ENCODE measurements at regions not wholly inside any gene's neighbourhood (a gene's known extent, or its start where the extent isn't known, plus 50 kb on each side); places are given as distances from the start of the nearest gene placed in this dataset.

DNA sequence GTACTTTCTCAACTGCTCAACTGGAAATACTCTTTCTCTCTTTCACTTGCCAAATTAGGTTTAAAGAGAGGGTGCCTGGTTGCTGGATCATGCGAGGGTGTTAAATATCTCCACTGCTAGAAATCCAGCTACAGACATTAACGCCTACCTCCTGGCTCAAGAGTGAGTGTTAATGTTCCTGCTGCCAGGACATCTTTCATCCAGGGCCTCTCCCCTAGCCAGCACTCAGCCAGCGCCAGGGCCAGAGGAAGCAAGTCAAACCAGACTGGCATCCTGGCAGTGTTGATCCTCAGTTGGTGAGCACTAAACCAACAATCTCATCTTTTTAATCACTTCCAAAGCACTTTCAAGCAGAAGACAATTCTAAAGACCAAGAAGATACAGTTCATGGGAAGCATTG, 92.9 kb upstream of the BARHL2 start:
- Mint-ChIP-seq H3K4me3 (no peak overlapping the region), H3K27ac (no peak overlapping the region), H3K9me3 (peaks cover 7% of the 10 kb centered on the region), H3K27me3 (peaks cover 32% of the 10 kb centered on the region), H3K4me1 (no peaks in the 10 kb centered on the region), H3K36me3 (no peaks in the 10 kb centered on the region)
- no peak for ATAC-seq

DNA sequence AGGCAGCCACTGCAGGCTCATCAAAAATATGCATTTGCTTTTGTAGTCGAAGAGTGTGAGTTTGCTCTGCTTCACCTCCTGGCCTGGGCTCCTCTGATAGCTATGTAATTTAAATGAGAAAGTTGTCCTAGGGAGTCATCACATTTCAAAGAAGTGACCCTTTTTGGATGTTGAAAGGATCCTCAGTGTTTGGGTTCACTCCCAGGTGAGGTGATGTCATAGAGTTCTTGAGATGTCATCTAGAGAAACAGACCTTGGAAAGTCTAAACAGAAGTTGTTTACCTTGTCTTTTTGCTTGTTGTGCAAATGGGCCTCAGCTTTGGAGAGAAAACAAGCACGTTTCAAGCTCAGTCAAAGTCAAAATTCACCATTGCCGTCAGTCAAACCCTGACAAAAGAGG, 92.0 kb upstream of the BARHL2 start:
- Mint-ChIP-seq H3K4me3 (no peak overlapping the region), H3K36me3 (no peaks in the 10 kb centered on the region), H3K9me3 (peaks cover 7% of the 10 kb centered on the region), H3K4me1 (no peaks in the 10 kb centered on the region), H3K27ac (no peak overlapping the region), H3K27me3 (peaks cover 33% of the 10 kb centered on the region)
- no peak for ATAC-seq

DNA sequence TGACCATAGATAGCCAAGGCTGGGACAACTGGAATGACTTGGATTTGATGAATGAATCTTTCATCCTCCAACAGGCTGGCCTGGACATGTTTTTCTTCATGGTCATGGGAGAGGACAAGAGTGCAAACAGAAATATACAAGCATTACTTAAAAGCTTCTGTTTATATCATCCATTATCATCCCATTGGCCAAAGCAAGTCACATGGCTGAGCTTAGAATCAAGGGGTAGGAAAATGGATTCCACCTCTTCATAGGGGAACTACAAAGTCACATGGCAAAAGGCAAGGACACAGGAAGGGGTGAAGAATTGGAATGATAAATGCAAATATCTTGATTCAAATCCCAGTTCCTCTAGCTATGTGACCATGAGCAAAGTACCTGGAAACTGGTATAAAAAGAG, 90.2 kb upstream of the BARHL2 start:
- Mint-ChIP-seq H3K9me3 (peaks cover 12% of the 10 kb centered on the region), H3K4me3 (no peak overlapping the region), H3K36me3 (no peaks in the 10 kb centered on the region), H3K27me3 (peaks cover 31% of the 10 kb centered on the region), H3K4me1 (no peaks in the 10 kb centered on the region), H3K27ac (no peak overlapping the region)
- no peak for ATAC-seq

DNA sequence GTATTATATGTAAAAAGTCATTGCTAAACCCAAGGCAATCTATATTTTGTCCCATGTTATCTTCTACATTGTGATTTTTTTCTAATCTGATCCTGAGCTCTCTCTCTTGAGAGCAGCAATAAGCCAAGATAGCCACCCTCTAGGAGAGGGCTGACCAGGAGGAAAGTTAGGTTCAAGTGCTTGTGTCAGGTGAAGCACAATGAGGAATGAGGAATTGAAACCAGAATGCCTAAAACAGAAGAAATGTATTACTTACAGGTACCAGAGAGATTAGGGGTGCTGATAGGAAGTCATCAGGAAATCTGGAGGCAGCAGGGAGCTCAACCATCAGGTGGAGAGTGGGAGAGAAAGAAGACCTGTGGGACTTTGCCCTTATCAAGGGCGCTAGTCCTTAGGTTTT, 85.5 kb upstream of the BARHL2 start:
- Mint-ChIP-seq H3K9me3 (peaks cover 12% of the 10 kb centered on the region), H3K4me3 (no peak overlapping the region), H3K27ac (no peak overlapping the region), H3K27me3 (peaks cover 24% of the 10 kb centered on the region), H3K36me3 (no peaks in the 10 kb centered on the region), H3K4me1 (no peaks in the 10 kb centered on the region)
- no peak for ATAC-seq

DNA sequence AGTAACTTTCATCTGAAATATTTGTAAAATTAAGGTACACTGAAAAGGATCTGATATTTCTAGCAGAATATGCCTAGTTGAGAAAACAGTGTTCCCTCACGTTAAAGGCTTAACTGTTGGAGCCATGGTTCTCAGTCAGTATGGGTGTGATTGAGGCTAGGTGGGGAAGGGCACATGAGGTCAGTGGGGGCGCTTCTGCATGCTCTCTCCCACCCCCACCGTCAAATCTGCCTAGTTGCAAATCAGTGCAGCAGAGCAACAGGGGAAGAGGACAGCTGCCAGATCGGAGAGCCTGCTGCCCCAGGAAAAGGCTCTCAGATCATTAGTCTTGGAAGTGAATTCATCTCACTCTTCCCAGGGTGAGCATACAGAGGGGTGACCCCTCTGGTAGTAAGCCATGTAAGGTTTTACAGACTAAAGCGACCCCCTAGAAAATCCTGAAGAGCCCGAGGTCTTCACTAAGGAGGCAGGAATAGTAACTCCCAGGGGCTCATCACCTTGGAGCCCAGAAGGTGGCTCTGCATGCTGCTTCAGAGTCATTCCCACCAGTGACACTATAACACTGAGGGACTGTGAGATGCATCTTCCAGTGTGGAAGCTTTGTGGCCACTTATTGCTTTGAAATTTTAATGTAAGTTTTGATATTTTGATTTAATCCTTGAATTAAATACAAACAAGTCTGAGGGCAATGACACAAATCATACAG, 83.1 kb upstream of the BARHL2 start:
- no peaks in the 10 kb centered on the region for H3K4me1 Mint-ChIP-seq
- no peaks in the 10 kb centered on the region for H3K36me3 Mint-ChIP-seq
- no peak for ATAC-seq
- peaks cover 22% of the 10 kb centered on the region for H3K27me3 Mint-ChIP-seq
- H3K4me3 Mint-ChIP-seq, result no peak overlapping the region
- H3K27ac Mint-ChIP-seq, result no peak overlapping the region
- H3K9me3 Mint-ChIP-seq, result peaks cover 5% of the 10 kb centered on the region

DNA sequence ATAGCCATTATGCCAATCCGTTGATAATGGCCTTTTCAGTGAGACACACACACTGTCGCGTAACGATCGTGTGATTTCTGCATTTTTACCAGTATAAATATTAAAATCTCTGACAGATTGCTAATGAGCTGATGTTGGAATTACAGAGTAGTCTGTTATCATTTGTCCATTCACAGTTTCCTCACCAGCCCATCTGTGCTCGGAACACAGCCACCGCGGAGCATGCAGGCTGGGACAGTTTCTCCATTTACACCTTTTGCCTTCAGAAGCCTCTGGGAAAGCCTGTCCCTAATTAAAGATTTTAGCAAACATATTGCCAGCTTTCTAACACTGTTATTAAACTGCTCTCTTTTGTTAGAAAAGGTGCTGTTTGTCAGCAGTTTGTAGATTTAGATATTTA, 82.2 kb upstream of the BARHL2 start:
- no peak overlapping the region for H3K27ac Mint-ChIP-seq
- no peak overlapping the region for H3K4me3 Mint-ChIP-seq
- H3K9me3 Mint-ChIP-seq, result peaks cover 5% of the 10 kb centered on the region
- H3K4me1 Mint-ChIP-seq, result no peaks in the 10 kb centered on the region
- ATAC-seq, result no peak
- H3K27me3 Mint-ChIP-seq, result peaks cover 20% of the 10 kb centered on the region
- no peaks in the 10 kb centered on the region for H3K36me3 Mint-ChIP-seq

DNA sequence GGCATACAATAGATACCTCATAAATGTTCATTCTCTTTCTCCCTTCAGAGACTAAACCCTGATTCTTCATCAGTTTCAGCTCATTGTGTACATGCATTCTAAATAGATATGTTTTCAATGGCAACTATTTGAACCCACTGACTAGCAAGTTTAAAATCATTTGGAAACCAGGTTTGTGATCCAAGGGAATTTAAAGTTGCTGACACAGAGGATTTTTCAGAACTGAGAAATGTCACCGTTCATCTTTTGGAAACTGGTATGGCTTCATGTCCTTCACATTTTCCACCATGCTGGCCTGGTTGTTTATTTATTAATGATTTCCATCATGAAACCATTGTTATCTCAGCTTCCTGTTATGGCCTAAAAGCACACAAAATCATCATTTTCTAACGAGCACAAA, 81.8 kb upstream of the BARHL2 start:
- no peak for ATAC-seq
- Mint-ChIP-seq H3K4me1 (no peaks in the 10 kb centered on the region), H3K36me3 (no peaks in the 10 kb centered on the region), H3K27me3 (peaks cover 20% of the 10 kb centered on the region), H3K4me3 (no peak overlapping the region), H3K9me3 (peaks cover 5% of the 10 kb centered on the region), H3K27ac (no peak overlapping the region)

DNA sequence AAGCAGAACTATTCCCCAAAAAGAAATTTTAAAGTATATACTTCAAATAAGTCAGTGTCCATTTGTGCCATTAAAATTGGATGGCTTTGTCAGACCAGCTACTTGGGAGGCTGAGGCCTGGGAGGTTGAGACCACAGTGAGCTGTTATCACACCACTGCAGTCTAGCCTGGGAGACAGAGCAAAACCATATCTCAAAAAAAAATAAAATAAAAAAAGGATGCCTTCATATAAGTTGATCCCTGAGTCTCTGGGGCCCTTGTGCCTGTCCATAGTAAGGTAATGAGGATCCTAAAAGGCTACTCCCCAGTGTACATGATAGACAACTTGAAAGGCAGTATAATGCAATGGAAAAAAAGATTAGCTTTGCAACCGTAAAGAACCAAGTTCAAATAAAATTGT, 81.2 kb upstream of the BARHL2 start:
- Mint-ChIP-seq H3K27ac (no peak overlapping the region), H3K36me3 (no peaks in the 10 kb centered on the region), H3K27me3 (peaks cover 20% of the 10 kb centered on the region), H3K4me1 (no peaks in the 10 kb centered on the region), H3K4me3 (no peak overlapping the region), H3K9me3 (peaks cover 5% of the 10 kb centered on the region)
- ATAC-seq, result no peak

DNA sequence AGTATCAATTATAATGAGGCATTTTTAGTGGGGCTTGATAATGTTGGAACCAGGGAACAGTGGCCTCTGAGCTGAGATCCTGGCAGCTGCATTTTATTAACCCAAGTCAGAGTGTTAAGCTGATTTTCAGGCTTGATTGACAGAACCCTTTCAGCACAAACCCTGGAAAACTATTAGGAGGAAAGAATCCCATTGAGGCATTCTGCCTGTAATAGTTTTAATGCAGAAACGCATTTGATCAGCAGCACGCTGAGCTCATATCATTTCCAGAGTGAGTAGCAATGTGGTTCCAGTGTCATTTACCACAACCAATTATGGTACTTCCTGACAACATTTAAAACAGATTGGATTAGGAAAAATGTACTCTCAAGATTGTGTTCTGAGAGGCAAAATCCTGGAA, 78.3 kb upstream of the BARHL2 start:
- Mint-ChIP-seq H3K9me3 (peaks cover 2% of the 10 kb centered on the region), H3K36me3 (no peaks in the 10 kb centered on the region), H3K27me3 (peaks cover 29% of the 10 kb centered on the region), H3K27ac (no peak overlapping the region), H3K4me1 (no peaks in the 10 kb centered on the region), H3K4me3 (no peak overlapping the region)
- no peak for ATAC-seq

DNA sequence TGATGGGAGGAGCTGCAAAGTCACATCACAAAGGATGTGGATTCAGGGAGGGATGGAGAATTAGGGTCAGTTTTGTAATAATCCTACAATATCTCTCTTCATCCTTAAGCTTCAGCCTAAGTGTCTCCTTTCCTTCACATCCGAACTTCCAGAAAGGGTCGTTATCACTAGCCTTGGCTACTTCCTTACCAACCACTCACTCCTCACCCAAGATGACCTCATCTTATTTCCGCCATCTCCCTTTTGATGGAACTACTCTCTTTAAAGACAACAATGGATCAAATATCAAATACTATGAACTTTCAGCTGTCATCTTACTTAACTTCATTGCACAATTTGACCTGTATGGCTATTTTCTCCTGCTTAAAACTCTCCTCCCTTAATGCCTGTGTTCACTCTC, 69.6 kb upstream of the BARHL2 start:
- no peak for ATAC-seq
- Mint-ChIP-seq H3K27me3 (peaks cover 3% of the 10 kb centered on the region), H3K27ac (no peak overlapping the region), H3K4me3 (no peak overlapping the region), H3K4me1 (no peaks in the 10 kb centered on the region), H3K9me3 (peaks cover 6% of the 10 kb centered on the region), H3K36me3 (no peaks in the 10 kb centered on the region)

DNA sequence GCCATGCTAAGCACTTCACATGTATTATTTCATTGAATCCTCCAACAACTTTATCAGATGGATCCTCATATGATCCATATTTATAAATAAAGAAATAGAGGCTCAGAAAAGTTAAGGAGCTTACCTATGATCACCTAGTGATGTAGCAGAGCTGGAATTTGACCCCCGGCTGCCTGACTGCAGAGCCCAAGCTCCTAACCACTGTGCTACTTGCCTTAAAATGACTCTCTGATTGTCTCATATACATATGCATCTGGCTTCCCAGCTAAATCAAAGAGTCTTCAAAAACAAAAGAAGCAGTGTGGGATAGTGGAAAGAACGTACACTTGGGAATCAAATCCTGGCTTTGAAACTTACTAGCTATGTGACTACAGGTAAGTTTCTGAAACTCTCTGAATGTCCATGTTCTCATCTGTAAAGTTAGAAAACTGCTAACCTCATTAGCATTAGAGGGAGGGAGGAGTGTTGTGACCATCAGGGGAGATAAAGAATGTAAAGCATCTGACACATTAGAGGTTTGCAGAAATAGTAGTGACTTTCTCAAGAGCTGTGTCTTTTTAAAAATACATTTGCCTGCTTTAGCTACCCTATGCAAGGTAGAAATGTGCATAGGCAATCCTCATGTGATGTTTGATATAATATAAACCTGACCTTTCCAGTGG, 67.2 kb upstream of the BARHL2 start:
- ATAC-seq, result no peak
- H3K4me3 Mint-ChIP-seq, result no peak overlapping the region
- H3K4me1 Mint-ChIP-seq, result no peaks in the 10 kb centered on the region
- no peaks in the 10 kb centered on the region for H3K36me3 Mint-ChIP-seq
- no peaks in the 10 kb centered on the region for H3K9me3 Mint-ChIP-seq
- H3K27me3 Mint-ChIP-seq, result peaks cover 9% of the 10 kb centered on the region
- H3K27ac Mint-ChIP-seq, result no peak overlapping the region

DNA sequence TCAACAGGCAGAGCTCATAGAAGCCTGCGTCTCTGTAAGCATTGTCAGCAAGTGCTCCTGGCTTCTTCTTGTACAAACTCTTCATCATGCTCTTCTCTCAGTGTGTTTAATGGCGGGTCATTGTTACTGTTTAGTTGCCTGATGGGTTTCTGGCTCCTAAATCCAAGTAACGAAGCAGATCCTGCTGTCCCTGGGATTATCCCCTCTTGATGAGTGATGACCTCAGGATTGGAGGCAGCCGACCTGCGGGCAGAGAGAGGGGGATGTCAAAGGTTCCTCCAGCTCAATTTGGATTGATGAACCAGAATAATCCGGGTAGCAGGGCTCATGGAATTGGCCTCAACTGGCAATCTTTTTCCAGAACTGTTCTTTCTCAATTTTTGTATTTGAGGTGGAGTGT, 66.1 kb upstream of the BARHL2 start:
- H3K36me3 Mint-ChIP-seq, result no peaks in the 10 kb centered on the region
- peaks cover 9% of the 10 kb centered on the region for H3K27me3 Mint-ChIP-seq
- H3K9me3 Mint-ChIP-seq, result no peaks in the 10 kb centered on the region
- H3K4me1 Mint-ChIP-seq, result no peaks in the 10 kb centered on the region
- H3K4me3 Mint-ChIP-seq, result no peak overlapping the region
- H3K27ac Mint-ChIP-seq, result no peak overlapping the region
- no peak for ATAC-seq

DNA sequence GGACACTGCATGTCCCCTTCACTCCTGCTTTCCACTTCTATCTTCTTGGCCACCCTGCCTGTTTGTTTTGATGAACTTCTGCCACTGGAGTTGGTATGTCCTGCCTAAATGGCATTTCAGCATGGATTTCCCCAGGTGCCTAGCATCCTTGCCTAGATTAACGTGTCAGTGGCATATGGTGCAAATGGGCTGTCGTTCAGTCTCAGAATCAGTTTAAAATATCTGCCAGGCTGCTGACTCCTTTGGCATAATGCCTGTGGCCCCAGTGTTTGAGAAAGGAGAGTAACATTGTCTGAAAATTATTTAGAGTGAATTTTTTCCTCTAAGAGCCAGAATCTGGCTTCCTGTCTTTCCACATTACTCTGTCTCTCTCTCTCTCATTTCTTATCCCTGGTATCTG, 64.9 kb upstream of the BARHL2 start:
- Mint-ChIP-seq H3K27me3 (peaks cover 9% of the 10 kb centered on the region), H3K4me1 (no peaks in the 10 kb centered on the region), H3K9me3 (no peaks in the 10 kb centered on the region), H3K4me3 (no peak overlapping the region), H3K27ac (no peak overlapping the region), H3K36me3 (no peaks in the 10 kb centered on the region)
- ATAC-seq, result no peak

DNA sequence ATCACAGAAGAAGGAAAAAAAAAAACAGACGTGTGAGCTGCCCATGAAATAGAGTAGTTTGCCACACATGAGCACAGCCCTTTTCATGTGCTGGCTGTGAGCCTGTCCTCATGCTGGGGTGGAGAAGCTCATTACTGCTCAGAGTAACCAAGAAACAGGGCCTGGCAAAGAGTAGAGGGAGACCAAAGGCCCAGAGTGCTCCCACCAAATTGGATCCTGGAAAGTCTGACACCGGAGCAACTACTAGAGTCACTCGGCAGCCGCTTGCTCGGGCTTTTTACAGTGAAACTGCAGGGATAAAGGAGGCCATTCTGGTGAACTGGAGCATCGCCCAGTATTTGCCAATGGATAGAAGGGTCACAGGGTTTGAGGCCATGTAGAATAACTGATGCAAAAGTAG, 64.4 kb upstream of the BARHL2 start:
- Mint-ChIP-seq H3K36me3 (no peaks in the 10 kb centered on the region), H3K27ac (no peak overlapping the region), H3K4me1 (no peaks in the 10 kb centered on the region), H3K9me3 (no peaks in the 10 kb centered on the region), H3K4me3 (no peak overlapping the region), H3K27me3 (peaks cover 9% of the 10 kb centered on the region)
- ATAC-seq, result no peak

DNA sequence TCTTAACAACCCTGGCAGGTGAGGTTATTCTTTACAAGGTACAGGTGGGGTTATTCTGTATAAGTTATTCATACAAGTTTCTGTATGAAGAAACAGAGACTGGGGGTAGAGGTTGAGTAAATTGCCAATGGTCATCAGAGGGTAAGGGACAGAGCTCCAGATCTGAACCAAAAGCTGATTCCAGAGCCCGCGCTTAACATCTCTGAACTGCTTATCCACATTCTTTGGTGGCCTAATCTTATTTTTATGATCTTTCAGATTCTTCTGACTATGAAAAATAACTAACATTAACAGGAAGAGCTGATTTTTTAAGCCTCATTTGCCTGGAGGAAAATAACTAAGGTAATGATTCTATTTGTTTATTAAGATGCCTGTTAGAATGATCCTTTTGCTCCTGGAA, 63.9 kb upstream of the BARHL2 start:
- H3K27ac Mint-ChIP-seq, result no peak overlapping the region
- no peak overlapping the region for H3K4me3 Mint-ChIP-seq
- no peaks in the 10 kb centered on the region for H3K36me3 Mint-ChIP-seq
- H3K27me3 Mint-ChIP-seq, result peaks cover 9% of the 10 kb centered on the region
- ATAC-seq, result no peak
- H3K9me3 Mint-ChIP-seq, result no peaks in the 10 kb centered on the region
- H3K4me1 Mint-ChIP-seq, result no peaks in the 10 kb centered on the region

DNA sequence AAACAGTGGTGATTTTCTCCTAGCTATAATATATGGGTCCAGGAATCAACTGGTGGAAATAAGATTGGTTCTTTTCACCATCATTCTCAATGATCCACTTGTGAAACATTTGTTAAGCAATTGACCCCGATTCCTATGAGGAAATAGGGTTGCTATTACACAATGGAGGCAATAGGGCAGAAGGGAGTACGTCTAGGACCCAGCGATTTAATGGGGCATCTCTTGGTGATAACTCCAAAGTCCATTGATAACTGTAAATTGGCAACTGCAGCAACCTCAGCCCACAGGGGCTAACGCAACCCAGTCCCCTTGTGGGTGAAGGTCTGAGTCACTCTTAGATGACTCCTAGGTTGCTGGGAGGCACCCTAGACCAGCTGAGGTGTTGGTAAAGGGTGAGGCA, 62.5 kb upstream of the BARHL2 start:
- H3K9me3 Mint-ChIP-seq, result no peaks in the 10 kb centered on the region
- H3K27ac Mint-ChIP-seq, result no peak overlapping the region
- H3K27me3 Mint-ChIP-seq, result peaks cover 9% of the 10 kb centered on the region
- no peaks in the 10 kb centered on the region for H3K36me3 Mint-ChIP-seq
- no peak overlapping the region for H3K4me3 Mint-ChIP-seq
- no peak for ATAC-seq
- H3K4me1 Mint-ChIP-seq, result no peaks in the 10 kb centered on the region

All from stimulated activated memory B cell treated with anti-CD40 and anti-IgM and Interleukin-4, amounts not matched to agents 10 μg/mL and 1 μg/mL and 100 μg/mL, for 72 hours (primary cell).